Sigmoid colon (tissue), 6 donors: ENCODE measurements at regions not wholly inside any gene's neighbourhood (a gene's known extent, or its start where the extent isn't known, plus 50 kb on each side); places are given as distances from the start of the nearest gene placed in this dataset.
"Not testable (repeated sequence)": the region's sequence is repeated elsewhere in the genome, so short reads cannot be mapped to it uniquely, and the experiment has no call there.

Source experiments
- DNase-seq: peaks from one replicate; pipeline ENCODE4 v3.0.0-alpha.2; 2019
- H3K27ac ChIP-seq, 4 donors: fragments of 200-600 bp; sonication (generic); one replicate each; pipeline ENCODE4 v1.5.1; 2016 to 2019; ENCODE audit warnings: mild to moderate bottlenecking in 1 of 4
- H3K27me3 ChIP-seq, 3 donors: fragments of 200-600 bp; sonication (generic); one replicate each; pipeline ENCODE4 v1.5.1; 2019; ENCODE audit warnings: mild to moderate bottlenecking in 1 of 3
- H3K36me3 ChIP-seq, 4 donors: fragments of 200-600 bp; sonication (generic); one replicate each; pipeline ENCODE4 v1.5.1; 2016 to 2019
- H3K4me1 ChIP-seq, 4 donors: fragments of 200-600 bp; sonication (generic); one replicate each; pipeline ENCODE4 v1.5.1; 2017 to 2019
- H3K4me3 ChIP-seq, 4 donors: fragments of 200-600 bp; sonication (generic); one replicate each; pipeline ENCODE4 v1.5.1; 2017 to 2019; ENCODE audit warnings: mild to moderate bottlenecking in 2 of 4, moderate library complexity in 1 of 4
- H3K9me3 ChIP-seq, 4 donors: fragments of 200-600 bp in 3 of 4; sonication (generic) in 3 of 4; one replicate each; pipeline versions ENCODE4 v1.5.1 to v1.6.1; 2013 to 2019
- CTCF ChIP-seq, 4 experiments: fragments of 450-650 bp in 3 of 4; fragments of 200-600 bp in 1 of 4; IDR thresholded peaks; one replicate each; pipeline ENCODE4 v1.5.1; 2016 to 2019; ENCODE audit warnings: antibody characterized with exemption in 4 of 4, mild to moderate bottlenecking in 3 of 4, moderate library complexity in 2 of 4
- EP300 ChIP-seq, 4 donors: sonication (generic); formaldehyde crosslinking; IDR thresholded peaks; one replicate each; pipeline ENCODE4 v1.6.1; 2017; ENCODE audit warnings: antibody characterized with exemption in 4 of 4
- POLR2A ChIP-seq, 2 donors: fragments of 450-650 bp; IDR thresholded peaks; one replicate each; pipeline ENCODE4 v1.6.1; 2016; ENCODE audit warnings: antibody characterized with exemption in 2 of 2, mild to moderate bottlenecking in 2 of 2, moderate library complexity in 2 of 2
- POLR2AphosphoS5 ChIP-seq, 4 donors: sonication (generic); formaldehyde crosslinking; IDR thresholded peaks; one replicate each; pipeline ENCODE4 v1.6.1; 2017; ENCODE audit warnings: antibody characterized with exemption in 4 of 4
- WGBS, 2 donors: extraction: QIAGEN DNeasy Blood & Tissue Kit; methylation state at CpG; one replicate each; pipeline ENCODE4 v1.1.7; 2013; 5-methylcytosine and 5-hydroxymethylcytosine counted together
- intact Hi-C: fragments of 100-400 bp; cut with DNase I; formaldehyde crosslinking; loops from one replicate; pipeline ENCODE4 v1.15.1; 2023
- donor health status: healthy with polysubstance abuse.
- donor health status: healthy.

DNA sequence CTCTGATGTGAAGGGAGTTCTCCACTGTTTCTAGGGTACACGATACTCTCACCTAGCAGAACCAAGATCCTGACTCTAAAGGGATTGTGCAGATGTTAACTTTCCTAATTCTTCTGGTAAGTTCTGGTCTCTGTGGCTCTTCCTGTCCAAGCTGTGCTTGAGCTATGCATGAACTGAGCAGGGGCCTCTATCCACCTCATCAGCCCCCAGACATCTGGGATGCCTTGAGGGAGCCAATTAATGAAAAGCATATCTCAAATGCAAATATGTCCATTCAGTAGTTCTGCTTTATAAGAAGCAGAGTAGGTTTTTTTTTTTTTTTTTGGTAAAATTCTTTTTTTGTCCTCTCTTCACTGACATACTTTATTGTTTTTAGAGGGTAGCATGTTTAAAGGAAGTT lies 89.6 kb downstream of the POLR2M start:
- H3K27ac ChIP-seq = no peak overlapping the region
- H3K36me3 ChIP-seq = no peaks in the 10 kb centered on the region
- H3K4me3 ChIP-seq = no peak overlapping the region
- intact Hi-C loops = no loop called here
- TF ChIP-seq POLR2A (IDR thresholded peaks at IDR 0.05) (no peak), CTCF (IDR thresholded peaks at IDR 0.05) (no peak), POLR2AphosphoS5 (IDR thresholded peaks at IDR 0.05) (no peak), EP300 (IDR thresholded peaks at IDR 0.05) (no peak)
- WGBS, 2 donors = 93 to 98% methylated on average over 1 of the region's 1 CpG
- H3K9me3 ChIP-seq = no peaks in the 10 kb centered on the region
- no peak for DNase-seq
- peaks cover 0 to 3% (median 0%) of the 10 kb centered on the region in 3 donors for H3K27me3 ChIP-seq
- H3K4me1 ChIP-seq = no peaks in the 10 kb centered on the region

DNA sequence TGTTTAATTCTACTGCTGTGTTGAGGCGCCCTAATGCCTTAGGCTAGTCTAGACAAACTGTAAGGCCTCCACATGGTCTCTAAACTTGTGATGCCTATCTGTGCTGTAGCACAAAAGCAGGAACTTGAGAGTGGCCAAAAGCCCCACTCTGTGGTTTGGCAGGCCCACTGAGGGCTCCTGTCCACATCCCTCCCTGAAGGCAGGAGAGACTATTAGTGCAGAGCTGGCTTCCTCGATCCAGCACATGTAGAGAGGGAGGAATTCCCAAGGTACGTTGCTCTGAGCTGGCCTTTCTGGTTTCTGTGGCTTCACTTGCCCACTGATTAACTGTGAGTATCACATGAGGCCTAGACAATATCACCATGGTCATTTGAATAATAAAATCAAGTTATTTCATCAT lies 90.6 kb downstream of the POLR2M start:
- Histone ChIP-seq H3K9me3 (no peaks in the 10 kb centered on the region), H3K36me3 (no peaks in the 10 kb centered on the region), H3K27ac (no peak overlapping the region), H3K4me1 (no peaks in the 10 kb centered on the region), H3K27me3 (peaks cover 0 to 3% (median 0%) of the 10 kb centered on the region in 3 donors), H3K4me3 (no peak overlapping the region)
- intact Hi-C loops = no loop called here
- WGBS, 2 donors = 81 to 83% methylated on average over 3 of the region's 3 CpGs
- no peak for TF ChIP-seq EP300 (IDR thresholded peaks at IDR 0.05)
- no peak for TF ChIP-seq CTCF (IDR thresholded peaks at IDR 0.05)
- no peak for TF ChIP-seq POLR2AphosphoS5 (IDR thresholded peaks at IDR 0.05)
- no peak for TF ChIP-seq POLR2A (IDR thresholded peaks at IDR 0.05)
- no peak for DNase-seq

DNA sequence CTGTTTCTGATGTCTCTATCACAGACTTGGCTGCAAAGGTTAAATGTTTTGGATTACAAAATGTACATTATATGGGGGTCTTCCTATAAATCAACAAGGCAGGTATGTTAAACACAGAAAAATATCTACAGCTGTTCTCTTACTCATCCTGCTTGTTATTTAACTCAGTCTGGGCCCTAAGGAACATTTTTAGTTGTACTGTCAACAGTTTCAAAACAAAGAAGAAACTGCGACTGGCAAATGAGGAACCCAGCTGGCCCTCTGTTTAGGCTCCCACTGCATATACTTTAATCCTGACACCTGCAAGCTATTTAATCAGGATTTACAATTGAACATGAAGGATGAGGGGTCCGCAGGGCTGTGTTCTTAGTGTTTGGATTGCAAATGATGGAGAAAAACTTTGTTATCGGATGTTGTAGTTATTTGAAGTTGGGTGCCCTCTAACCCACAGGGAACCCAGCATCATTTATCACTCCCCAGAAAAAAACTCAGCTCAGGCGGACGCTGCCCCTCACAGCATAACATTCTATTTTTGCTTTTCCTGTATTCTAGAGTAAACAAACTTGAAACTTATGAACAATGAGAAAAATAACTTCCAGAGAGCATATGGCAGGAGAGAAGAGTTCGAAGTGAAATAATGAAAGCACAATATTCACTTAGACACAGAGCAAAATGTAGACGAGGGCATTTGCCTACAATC lies 91.2 kb downstream of the POLR2M start:
- peaks cover 0 to 3% (median 0%) of the 10 kb centered on the region in 3 donors for H3K27me3 ChIP-seq
- no peaks in the 10 kb centered on the region for H3K9me3 ChIP-seq
- no peak for TF ChIP-seq POLR2A (IDR thresholded peaks at IDR 0.05)
- no peak for TF ChIP-seq POLR2AphosphoS5 (IDR thresholded peaks at IDR 0.05)
- no peak for TF ChIP-seq CTCF (IDR thresholded peaks at IDR 0.05)
- TF ChIP-seq EP300 (IDR thresholded peaks at IDR 0.05) = no peak
- WGBS, 2 donors = 64 to 87% methylated on average over 7 of the region's 7 CpGs
- no peaks in the 10 kb centered on the region for H3K36me3 ChIP-seq
- H3K4me3 ChIP-seq = no peak overlapping the region
- no peak overlapping the region for H3K27ac ChIP-seq
- no peak for DNase-seq
- intact Hi-C loops = no loop called here
- no peaks in the 10 kb centered on the region for H3K4me1 ChIP-seq

GRCh38 chr15:57806003-57806402 lies 99.5 kb downstream of the POLR2M start:
- intact Hi-C loops = no loop called here
- H3K36me3 ChIP-seq = no peaks in the 10 kb centered on the region
- H3K27ac ChIP-seq = no peak overlapping the region
- no peaks in the 10 kb centered on the region for H3K9me3 ChIP-seq
- no peaks in the 10 kb centered on the region for H3K27me3 ChIP-seq
- TF ChIP-seq EP300 (IDR thresholded peaks at IDR 0.05) (no peak), POLR2A (IDR thresholded peaks at IDR 0.05) (no peak), POLR2AphosphoS5 (IDR thresholded peaks at IDR 0.05) (no peak), CTCF (IDR thresholded peaks at IDR 0.05) (no peak)
- H3K4me3 ChIP-seq = no peak overlapping the region
- H3K4me1 ChIP-seq = no peaks in the 10 kb centered on the region
- WGBS, 2 donors = 72 to 73% methylated on average over 7 of the region's 7 CpGs
- DNase-seq = no peak

- DNase-seq, H3K9me3 ChIP-seq, H3K27me3 ChIP-seq, H3K36me3 ChIP-seq, H3K4me1 ChIP-seq, H3K27ac ChIP-seq, H3K4me3 ChIP-seq, intact Hi-C loops: not testable (repeated sequence)
- WGBS, 2 donors = 91 to 94% methylated on average over 7 of the region's 7 CpGs
These were observed 102.8 kb downstream of the POLR2M start for GRCh38 chr15:57809285-57809684.
